Left hindlimb (tissue), 1 donor: ENCODE measurements at regions not wholly inside any gene's neighbourhood (a gene's known extent, or its start where the extent isn't known, plus 50 kb on each side); places are given as distances from the start of the nearest gene placed in this dataset.

Source experiments
- DNase-seq: peaks from one replicate; pipeline ENCODE4 v3.0.0-alpha.2; 2018

GRCh38 chr16:66240631-66241395 is 125.7 kb upstream of the CDH5 start:
- DNase-seq, result peak; percentile 35

- no peak for DNase-seq
These were observed 126.4 kb upstream of the CDH5 start for GRCh38 chr16:66240088-66240487.

- DNase-seq, result no peak
These were observed 127.8 kb upstream of the CDH5 start for GRCh38 chr16:66238696-66239095.

GRCh38 chr16:66236301-66236700 is 130.2 kb upstream of the CDH5 start:
- no peak for DNase-seq

GRCh38 chr16:66231452-66232160 is 134.9 kb upstream of the CDH5 start:
- DNase-seq, result no peak

GRCh38 chr16:66229651-66230050 is 136.8 kb upstream of the CDH5 start:
- no peak for DNase-seq

GRCh38 chr16:66228792-66229191 is 137.7 kb upstream of the CDH5 start:
- DNase-seq, result no peak

GRCh38 chr16:66227766-66228530 is 138.5 kb upstream of the CDH5 start:
- DNase-seq, result no peak

GRCh38 chr16:66226762-66227161 is 139.7 kb upstream of the CDH5 start:
- no peak for DNase-seq

GRCh38 chr16:66225696-66226095 is 140.8 kb upstream of the CDH5 start:
- no peak for DNase-seq

GRCh38 chr16:66224626-66225025 is 141.9 kb upstream of the CDH5 start:
- DNase-seq, result no peak

- DNase-seq, result no peak
These were observed 142.3 kb upstream of the CDH5 start for GRCh38 chr16:66224186-66224585.

- DNase-seq, result no peak
These were observed 143.2 kb upstream of the CDH5 start for GRCh38 chr16:66223176-66223780.

GRCh38 chr16:66222756-66223155 is 143.7 kb upstream of the CDH5 start:
- DNase-seq, result no peak

- DNase-seq, result peak; percentile 65
These were observed 145.8 kb upstream of the CDH5 start for GRCh38 chr16:66220702-66221101.

- DNase-seq, result no peak
These were observed 147.0 kb upstream of the CDH5 start for GRCh38 chr16:66219491-66219890.

GRCh38 chr16:66212428-66212827 is 154.1 kb upstream of the CDH5 start:
- DNase-seq, result no peak

GRCh38 chr16:66211651-66212050 is 154.8 kb upstream of the CDH5 start:
- DNase-seq, result no peak

- DNase-seq, result no peak
These were observed 158.6 kb upstream of the CDH5 start for GRCh38 chr16:66207883-66208265.

- no peak for DNase-seq
These were observed 159.2 kb upstream of the CDH5 start for GRCh38 chr16:66207139-66207882.

GRCh38 chr16:66206363-66206762 is 160.1 kb upstream of the CDH5 start:
- DNase-seq, result no peak
